Fibroblast of gingiva (primary cell): ENCODE measurements at regions not wholly inside any gene's neighbourhood (a gene's known extent, or its start where the extent isn't known, plus 50 kb on each side); places are given as distances from the start of the nearest gene placed in this dataset.
"Not testable (repeated sequence)": the region's sequence is repeated elsewhere in the genome, so short reads cannot be mapped to it uniquely, and the experiment has no call there.

Source experiments
- DNase-seq: peaks from one replicate; pipeline ENCODE4 v3.0.0-alpha.2; 2011; ENCODE audit warnings: low read depth

GRCh38 chr15:95016511-95017229 is 785.3 kb downstream of the MCTP2 start:
- DNase-seq = peak; percentile 10

GRCh38 chr15:95017666-95018328 is 786.4 kb downstream of the MCTP2 start:
- no peak for DNase-seq

- DNase-seq = peak; percentile 12
Observed at GRCh38 chr15:95018888-95019545, 787.7 kb downstream of the MCTP2 start.

- no peak for DNase-seq
Observed at GRCh38 chr15:95019907-95020306, 788.5 kb downstream of the MCTP2 start.

- DNase-seq = no peak
Observed at GRCh38 chr15:95021816-95022215, 790.5 kb downstream of the MCTP2 start.

GRCh38 chr15:95024351-95024750 is 793.0 kb downstream of the MCTP2 start:
- DNase-seq = peak; percentile 15

GRCh38 chr15:95025924-95026728 is 794.8 kb downstream of the MCTP2 start:
- DNase-seq = peak; percentile 39

GRCh38 chr15:95027981-95028380 is 796.6 kb downstream of the MCTP2 start:
- no peak for DNase-seq

- DNase-seq = no peak
Observed at GRCh38 chr15:95032156-95032555, 800.8 kb downstream of the MCTP2 start.

GRCh38 chr15:95035106-95035505 is 803.7 kb downstream of the MCTP2 start:
- no peak for DNase-seq

GRCh38 chr15:95041297-95041696 is 809.9 kb downstream of the MCTP2 start:
- DNase-seq = no peak

GRCh38 chr15:95043236-95043932 is 812.0 kb downstream of the MCTP2 start:
- not testable (repeated sequence) for DNase-seq

GRCh38 chr15:95043933-95044313 is 812.6 kb downstream of the MCTP2 start:
- no peak for DNase-seq

GRCh38 chr15:95044745-95045417 is 813.5 kb downstream of the MCTP2 start:
- no peak for DNase-seq

GRCh38 chr15:95051861-95052260 is 820.5 kb downstream of the MCTP2 start:
- DNase-seq = peak; percentile 13

GRCh38 chr15:95059346-95059905 is 828.1 kb downstream of the MCTP2 start:
- no peak for DNase-seq

- DNase-seq = peak; percentile 10
Observed at GRCh38 chr15:95068701-95069521, 837.5 kb downstream of the MCTP2 start.

- DNase-seq = no peak
Observed at GRCh38 chr15:95075792-95076677, 844.7 kb downstream of the MCTP2 start.

- no peak for DNase-seq
Observed at GRCh38 chr15:95076678-95076990, 845.3 kb downstream of the MCTP2 start.
